HG03354 (cell line): ENCODE measurements at regions not wholly inside any gene's neighbourhood (a gene's known extent, or its start where the extent isn't known, plus 50 kb on each side); places are given as distances from the start of the nearest gene placed in this dataset.
"Not testable (repeated sequence)": the region's sequence is repeated elsewhere in the genome, so short reads cannot be mapped to it uniquely, and the experiment has no call there.

ENCODE experiments used
- ATAC-seq: cut with Tn5 transposase; IDR thresholded peaks from one replicate; pipeline ENCODE4 v1.9.1; 2021; ENCODE audit warnings: mild to moderate bottlenecking; ENCODE audit not compliant: unreplicated experiment, poor library complexity, severe bottlenecking

GRCh38 chr12:67483871-67484554, 164.5 kb upstream of the DYRK2 start:
- peak; percentile 30 for ATAC-seq

GRCh38 chr12:67484791-67485480, 163.6 kb upstream of the DYRK2 start:
- ATAC-seq = no peak

DNA sequence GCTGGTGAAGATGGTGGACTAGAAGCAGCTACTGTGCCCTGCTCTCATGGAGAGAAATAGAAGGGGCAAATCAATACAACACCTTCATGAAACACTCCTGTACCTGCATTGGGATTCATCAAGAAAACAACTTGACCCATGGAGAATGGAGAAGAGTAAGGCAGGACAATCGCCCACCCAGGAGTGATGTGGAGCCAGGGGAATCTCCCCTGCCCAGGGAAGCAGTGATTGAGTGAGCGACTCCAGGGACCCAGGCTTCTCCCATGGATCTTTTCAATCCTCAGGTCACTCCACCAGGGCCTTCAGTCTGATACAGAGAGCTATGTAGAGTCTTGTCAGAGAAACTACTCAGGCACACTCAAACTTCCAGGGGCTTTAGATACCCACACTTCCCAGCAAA, 161.9 kb upstream of the DYRK2 start:
- ATAC-seq = no peak

GRCh38 chr12:67488349-67488748, 160.2 kb upstream of the DYRK2 start:
- ATAC-seq = not testable (repeated sequence)

GRCh38 chr12:67489007-67489406, 159.5 kb upstream of the DYRK2 start:
- ATAC-seq = no peak

- no peak for ATAC-seq
These were observed 152.0 kb upstream of the DYRK2 start for GRCh38 chr12:67496581-67496980.

- no peak for ATAC-seq
These were observed 149.6 kb upstream of the DYRK2 start for GRCh38 chr12:67498991-67499390.

DNA sequence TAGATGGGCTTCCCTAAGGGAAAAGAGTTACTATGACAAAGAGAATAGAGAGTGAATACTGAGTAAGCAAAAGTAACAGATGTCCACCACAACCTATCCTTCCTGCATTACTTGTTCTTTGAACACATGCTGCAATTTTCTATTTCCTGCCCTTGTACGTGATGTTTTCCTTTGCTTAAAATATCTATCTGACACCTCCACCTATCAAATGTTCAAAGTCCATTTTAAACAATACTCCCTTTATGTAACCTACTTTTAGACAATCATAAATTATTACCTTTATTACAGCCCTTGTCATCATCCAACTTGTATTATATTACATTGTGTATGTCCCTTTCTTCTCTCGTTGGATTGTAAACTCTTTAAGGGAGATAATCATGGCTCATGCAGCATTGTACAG, 147.2 kb upstream of the DYRK2 start:
- no peak for ATAC-seq

- ATAC-seq = no peak
These were observed 144.5 kb upstream of the DYRK2 start for GRCh38 chr12:67504026-67504425.

- no peak for ATAC-seq
These were observed 141.8 kb upstream of the DYRK2 start for GRCh38 chr12:67506739-67507138.

DNA sequence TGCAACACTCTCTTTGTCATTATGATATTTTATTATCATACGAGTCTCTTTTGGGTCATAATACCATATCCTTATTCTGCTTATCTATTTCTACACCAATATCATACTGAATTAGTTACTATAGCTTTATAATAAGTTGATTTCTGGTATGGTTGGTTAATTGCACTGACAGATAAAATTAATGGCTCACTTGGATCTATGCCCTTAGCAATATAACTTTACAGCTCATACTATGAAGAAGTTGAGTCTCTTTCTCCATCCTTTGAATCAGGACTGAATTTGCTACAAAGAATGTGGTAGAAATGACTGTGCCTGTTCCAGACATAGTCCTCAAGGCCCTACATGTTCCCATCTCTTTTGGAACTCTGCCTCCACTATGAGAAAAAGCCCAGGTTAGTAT, 139.7 kb upstream of the DYRK2 start:
- ATAC-seq = no peak

GRCh38 chr12:67509666-67510386, 138.7 kb upstream of the DYRK2 start:
- no peak for ATAC-seq

DNA sequence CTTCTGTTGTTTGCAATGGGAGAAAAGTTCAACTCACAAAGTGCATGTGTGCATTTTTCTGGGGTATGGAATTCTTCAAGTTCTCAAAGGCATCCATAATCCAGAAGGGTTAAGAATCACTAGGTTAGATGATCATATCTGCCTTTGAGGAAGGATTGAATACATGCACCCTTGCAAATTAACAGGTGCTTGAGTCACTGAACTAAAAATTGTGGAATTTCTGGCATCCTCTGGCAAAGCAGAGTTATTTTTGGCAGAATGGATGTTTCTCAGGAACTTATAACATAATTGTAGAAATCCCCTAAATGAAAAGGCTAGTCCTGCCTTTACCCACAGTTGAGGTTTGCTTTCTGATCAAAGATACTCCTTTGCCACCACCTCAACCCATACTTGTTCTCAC, 136.5 kb upstream of the DYRK2 start:
- no peak for ATAC-seq

DNA sequence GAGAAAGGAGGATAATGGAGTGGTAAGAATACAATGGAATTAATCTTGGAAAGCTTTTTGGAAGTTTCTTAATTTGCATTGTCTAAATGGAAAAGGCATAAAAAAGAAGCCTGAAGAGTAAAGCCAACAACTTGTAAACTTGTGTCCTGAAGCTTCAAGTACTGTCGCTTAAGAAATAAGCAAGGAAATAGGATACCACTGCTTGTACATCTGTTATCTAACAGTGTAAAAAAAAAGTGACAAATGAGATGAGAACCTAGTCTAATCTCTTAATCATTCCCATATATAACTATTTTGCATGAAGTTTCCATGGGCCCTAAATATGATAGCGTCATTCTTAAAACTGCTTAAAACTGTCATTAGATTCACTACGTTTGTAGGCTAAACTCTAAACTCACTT, 134.0 kb upstream of the DYRK2 start:
- no peak for ATAC-seq

DNA sequence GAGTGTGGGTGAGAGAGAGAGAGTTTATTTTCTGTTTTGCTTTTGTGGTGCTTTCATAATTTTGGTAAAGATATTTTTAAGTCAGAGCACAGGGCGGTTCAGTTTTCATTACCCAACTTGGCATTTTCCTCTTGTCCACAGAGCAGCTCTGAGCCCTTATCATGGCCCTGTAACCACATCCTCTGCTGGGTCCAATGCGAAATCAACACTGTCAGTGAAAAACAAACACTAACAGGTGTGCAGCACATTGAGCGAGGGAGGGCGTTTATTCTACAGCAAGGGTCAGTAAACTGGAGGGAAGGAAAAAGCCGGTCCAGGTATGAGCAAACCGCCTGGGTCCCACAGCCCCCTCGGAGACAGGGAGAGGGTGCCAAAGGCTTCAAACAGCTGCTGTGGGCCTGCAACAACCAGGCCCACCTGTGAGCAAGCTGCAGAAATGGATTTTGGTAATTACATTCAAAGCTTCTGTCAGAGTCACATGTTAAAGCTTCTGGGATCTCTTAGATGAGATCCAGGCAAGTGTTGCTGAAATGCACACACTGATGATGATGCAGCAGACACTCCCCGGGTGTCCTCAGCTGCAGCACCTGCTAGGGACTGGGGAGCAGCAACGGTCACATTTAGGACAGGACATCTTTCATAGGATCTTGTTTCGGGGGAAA, 132.7 kb upstream of the DYRK2 start:
- peak; percentile 90 for ATAC-seq

DNA sequence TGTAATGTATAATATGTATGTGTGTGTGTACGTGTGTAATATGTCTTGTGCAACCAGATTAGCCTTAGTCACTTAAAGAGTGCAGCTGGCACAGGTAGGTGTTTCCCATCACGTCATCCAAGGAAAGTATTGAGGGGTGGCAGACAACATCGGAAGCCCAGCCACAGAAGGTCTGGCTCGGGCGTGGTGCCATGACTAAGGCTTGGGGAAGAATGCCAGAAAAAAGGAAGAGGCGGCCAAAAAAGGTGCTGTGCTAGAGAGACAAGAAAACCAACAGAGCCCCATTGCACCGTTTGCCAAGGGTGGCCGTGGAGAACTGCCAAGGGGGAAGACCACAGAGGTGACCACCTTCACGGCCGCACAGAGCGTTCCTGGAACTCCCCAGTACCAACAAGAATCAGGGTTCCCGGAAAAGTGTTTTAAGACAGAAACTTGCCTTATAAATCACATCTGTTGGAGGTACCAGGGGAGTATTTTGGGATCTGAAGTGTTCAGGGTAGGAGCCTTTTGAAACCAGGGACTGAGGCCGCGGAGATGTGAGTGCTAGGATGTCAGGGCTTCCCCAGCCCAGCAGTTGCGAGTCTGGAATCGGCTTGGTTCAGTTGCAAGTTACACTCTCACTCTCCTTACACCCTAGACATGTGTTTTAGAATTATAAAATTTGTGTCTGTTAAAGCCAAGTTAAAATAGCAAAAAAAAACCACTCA, 131.2 kb upstream of the DYRK2 start:
- ATAC-seq = no peak

GRCh38 chr12:67519484-67520433, 128.8 kb upstream of the DYRK2 start:
- no peak for ATAC-seq

DNA sequence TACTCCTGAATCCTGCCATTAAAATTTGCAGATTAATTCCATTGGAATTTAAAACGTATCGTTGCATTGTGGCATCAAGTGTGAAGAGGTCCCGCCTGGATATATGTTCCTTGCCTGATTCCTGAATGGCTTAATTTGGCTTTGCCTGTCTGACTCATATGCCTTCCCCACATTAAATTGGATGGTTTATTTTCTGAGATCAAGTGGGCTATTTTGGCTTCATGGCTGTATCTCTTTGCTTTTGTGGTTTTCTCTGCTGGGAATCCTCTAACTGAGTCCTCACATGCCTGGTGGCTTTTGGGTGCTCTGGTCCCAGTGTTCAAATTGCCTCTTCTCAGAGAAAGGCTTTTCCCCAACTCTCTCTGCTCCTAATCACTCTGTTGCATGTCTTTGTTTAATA, 127.9 kb upstream of the DYRK2 start:
- ATAC-seq = no peak

- no peak for ATAC-seq
These were observed 126.3 kb upstream of the DYRK2 start for GRCh38 chr12:67522222-67522621.
